ENCODE measurements at regions not wholly inside any gene's neighbourhood (a gene's known extent, or its start where the extent isn't known, plus 50 kb on each side); places are given as distances from the start of the nearest gene placed in this dataset.
A peak's percentile ranks its signal among the peaks of the same experiment; 100 is the strongest.

DNA sequence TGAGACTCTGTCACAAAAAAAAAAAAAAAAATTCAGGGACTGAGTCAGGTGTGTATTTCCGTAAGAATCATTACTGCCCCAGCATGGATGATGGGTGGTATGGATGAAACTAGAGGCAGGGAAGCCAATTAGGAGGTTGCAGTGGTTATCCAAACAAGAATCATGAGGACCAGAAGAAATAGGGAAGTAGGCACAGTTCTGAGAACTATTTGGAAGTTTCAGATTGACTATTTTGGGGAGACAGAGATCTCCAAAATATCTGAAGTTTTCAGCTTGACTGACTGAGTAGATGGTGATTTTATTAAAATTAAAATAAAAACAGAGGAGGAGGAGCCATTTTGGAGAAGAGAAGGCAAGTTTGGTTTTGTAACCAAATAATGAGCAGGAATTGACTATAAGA is 119.4 kb upstream of the NRBF2 start:
- TF ChIP-seq, protein P1, sequence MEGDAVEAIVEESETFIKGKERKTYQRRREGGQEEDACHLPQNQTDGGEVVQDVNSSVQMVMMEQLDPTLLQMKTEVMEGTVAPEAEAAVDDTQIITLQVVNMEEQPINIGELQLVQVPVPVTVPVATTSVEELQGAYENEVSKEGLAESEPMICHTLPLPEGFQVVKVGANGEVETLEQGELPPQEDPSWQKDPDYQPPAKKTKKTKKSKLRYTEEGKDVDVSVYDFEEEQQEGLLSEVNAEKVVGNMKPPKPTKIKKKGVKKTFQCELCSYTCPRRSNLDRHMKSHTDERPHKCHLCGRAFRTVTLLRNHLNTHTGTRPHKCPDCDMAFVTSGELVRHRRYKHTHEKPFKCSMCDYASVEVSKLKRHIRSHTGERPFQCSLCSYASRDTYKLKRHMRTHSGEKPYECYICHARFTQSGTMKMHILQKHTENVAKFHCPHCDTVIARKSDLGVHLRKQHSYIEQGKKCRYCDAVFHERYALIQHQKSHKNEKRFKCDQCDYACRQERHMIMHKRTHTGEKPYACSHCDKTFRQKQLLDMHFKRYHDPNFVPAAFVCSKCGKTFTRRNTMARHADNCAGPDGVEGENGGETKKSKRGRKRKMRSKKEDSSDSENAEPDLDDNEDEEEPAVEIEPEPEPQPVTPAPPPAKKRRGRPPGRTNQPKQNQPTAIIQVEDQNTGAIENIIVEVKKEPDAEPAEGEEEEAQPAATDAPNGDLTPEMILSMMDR (IDR thresholded peaks at IDR 0.05; ENCODE audit: insufficient read depth, low read length, severe bottlenecking), result no peak
- no peak overlapping the region for H3K4me3 ChIP-seq (ENCODE audit: low read depth, low read length)
- FAIRE-seq, result no peak
- no peaks in the 10 kb centered on the region for H3K27me3 ChIP-seq (ENCODE audit: control insufficient read depth, insufficient read depth, low read length)
- DNase-seq (ENCODE audit: low read depth), result no peak
- H3K36me3 ChIP-seq (ENCODE audit: control insufficient read depth, insufficient read depth, low read length), result no peaks in the 10 kb centered on the region

DNA sequence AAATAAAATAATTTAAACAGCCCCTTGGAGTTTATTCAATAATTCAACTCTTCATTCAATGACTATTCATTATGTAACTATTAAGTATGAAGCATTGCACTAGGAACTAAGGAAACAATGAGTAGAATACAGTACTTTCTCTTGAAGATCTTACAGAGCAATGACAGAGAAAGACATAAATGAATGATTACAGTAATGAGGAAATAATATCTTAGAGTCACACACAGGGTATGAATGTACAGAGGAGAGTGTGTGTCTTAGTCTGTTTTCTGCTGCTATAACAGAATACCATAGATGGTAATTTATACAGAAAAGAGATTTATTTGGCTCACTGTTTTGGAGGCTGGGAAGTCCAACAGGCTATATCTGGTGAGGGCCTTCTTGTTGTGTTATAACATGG is 120.5 kb upstream of the NRBF2 start:
- FAIRE-seq (no peak), DNase-seq (ENCODE audit: low read depth) (no peak)
- Histone ChIP-seq H3K36me3 (ENCODE audit: control insufficient read depth, insufficient read depth, low read length) (no peaks in the 10 kb centered on the region), H3K4me3 (ENCODE audit: low read depth, low read length) (no peak overlapping the region), H3K27me3 (ENCODE audit: control insufficient read depth, insufficient read depth, low read length) (no peaks in the 10 kb centered on the region)
- TF ChIP-seq, protein P1 (IDR thresholded peaks at IDR 0.05; ENCODE audit: insufficient read depth, low read length, severe bottlenecking), result no peak

DNA sequence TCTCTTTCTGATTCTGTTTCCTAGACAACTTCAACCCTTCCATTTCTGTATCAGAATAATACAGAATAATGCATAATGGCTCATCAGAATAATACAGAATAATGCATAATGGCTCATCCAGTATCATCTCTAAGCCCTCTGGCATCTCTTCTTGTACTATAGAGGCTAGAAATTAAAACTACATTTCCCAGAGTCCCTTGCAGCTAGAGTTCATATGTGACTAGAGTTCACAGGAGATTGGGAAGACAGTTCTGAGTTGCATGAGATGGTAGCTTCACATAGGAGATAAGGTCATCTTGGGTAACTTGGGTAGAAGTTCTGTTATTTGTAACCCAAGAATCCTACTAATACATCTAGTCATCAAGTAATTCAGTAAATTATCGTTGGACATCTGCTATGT is 122.9 kb upstream of the NRBF2 start:
- no peak for FAIRE-seq

DNA sequence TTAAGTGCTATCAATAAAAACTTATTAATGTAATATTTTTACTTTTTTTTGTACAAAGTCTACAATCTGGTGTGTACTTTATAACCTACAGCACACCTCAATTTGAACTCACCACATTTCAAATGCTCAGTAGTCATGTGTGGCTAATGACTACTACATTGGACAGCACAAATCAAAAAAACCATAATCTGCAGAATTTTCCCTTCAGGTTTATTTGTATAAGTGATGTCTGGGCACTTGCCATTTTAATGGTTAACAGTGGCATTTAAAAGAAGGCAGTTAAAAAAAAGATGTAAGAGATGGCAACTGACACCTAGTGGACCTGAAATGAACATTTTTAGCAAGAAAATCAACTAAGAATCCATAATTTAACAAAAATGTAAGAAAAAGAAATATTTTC is 124.6 kb upstream of the NRBF2 start:
- no peaks in the 10 kb centered on the region for H3K27me3 ChIP-seq (ENCODE audit: control insufficient read depth, insufficient read depth, low read length)
- no peak for DNase-seq (ENCODE audit: low read depth)
- H3K36me3 ChIP-seq (ENCODE audit: control insufficient read depth, insufficient read depth, low read length), result no peaks in the 10 kb centered on the region
- TF ChIP-seq, protein P1 (IDR thresholded peaks at IDR 0.05; ENCODE audit: insufficient read depth, low read length, severe bottlenecking), result no peak
- no peak overlapping the region for H3K4me3 ChIP-seq (ENCODE audit: low read depth, low read length)
- FAIRE-seq, result no peak

More for the DNA sequence above, 122.9 kb upstream of the NRBF2 start:
- TF ChIP-seq, protein P1 (IDR thresholded peaks at IDR 0.05; ENCODE audit: insufficient read depth, low read length, severe bottlenecking), result no peak
- H3K36me3 ChIP-seq (ENCODE audit: control insufficient read depth, insufficient read depth, low read length), result no peaks in the 10 kb centered on the region
- no peak for DNase-seq (ENCODE audit: low read depth)
- H3K27me3 ChIP-seq (ENCODE audit: control insufficient read depth, insufficient read depth, low read length), result no peaks in the 10 kb centered on the region
- H3K4me3 ChIP-seq (ENCODE audit: low read depth, low read length), result no peak overlapping the region

DNA sequence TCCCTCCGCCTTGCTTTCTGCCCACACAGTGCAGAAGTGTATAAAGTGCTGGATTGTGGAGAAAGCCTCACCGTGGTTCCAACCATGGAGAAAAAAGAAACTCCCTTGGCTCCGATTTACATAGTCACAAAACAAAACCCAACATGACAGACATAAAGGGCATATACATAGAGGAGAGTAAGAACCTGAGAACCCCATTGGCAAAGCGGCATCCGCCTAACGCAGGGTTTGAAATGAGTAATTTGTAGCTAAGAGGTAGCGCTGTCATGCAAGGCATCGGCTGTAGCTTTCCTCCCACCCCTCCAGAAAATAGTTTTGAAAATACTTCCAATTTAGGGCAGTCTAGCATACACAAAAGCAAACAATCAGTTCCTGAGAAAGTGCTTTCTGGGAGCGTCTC is 126.0 kb upstream of the NRBF2 start:
- TF ChIP-seq, protein P1 (IDR thresholded peaks at IDR 0.05; ENCODE audit: insufficient read depth, low read length, severe bottlenecking), result no peak
- no peaks in the 10 kb centered on the region for H3K27me3 ChIP-seq (ENCODE audit: control insufficient read depth, insufficient read depth, low read length)
- no peak for DNase-seq (ENCODE audit: low read depth)
- H3K4me3 ChIP-seq (ENCODE audit: low read depth, low read length), result no peak overlapping the region
- no peaks in the 10 kb centered on the region for H3K36me3 ChIP-seq (ENCODE audit: control insufficient read depth, insufficient read depth, low read length)
- FAIRE-seq, result no peak

DNA sequence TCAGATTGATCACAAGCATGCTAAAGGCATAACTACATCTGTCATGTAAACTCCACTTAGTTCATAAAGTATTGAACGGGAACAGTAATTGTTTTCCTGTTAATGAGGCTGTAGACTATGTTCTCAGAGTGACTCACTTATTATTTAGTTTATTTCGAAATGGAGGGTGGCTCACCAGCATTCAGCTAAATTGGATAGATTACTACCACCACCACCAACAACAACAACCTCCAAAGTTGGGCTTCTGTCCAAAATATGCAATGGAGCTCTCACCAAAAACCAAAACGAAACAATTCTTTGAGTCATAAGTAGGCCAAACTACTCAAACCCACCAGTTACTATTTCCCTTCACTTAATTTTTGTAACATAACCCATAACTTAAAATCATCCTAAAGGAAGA is 127.9 kb upstream of the NRBF2 start:
- H3K27me3 ChIP-seq (ENCODE audit: control insufficient read depth, insufficient read depth, low read length), result no peaks in the 10 kb centered on the region
- DNase-seq (ENCODE audit: low read depth) (peak; percentile 72), FAIRE-seq (no peak)
- TF ChIP-seq, protein P1 (IDR thresholded peaks at IDR 0.05; ENCODE audit: insufficient read depth, low read length, severe bottlenecking), result no peak
- H3K4me3 ChIP-seq (ENCODE audit: low read depth, low read length), result no peak overlapping the region
- no peaks in the 10 kb centered on the region for H3K36me3 ChIP-seq (ENCODE audit: control insufficient read depth, insufficient read depth, low read length)
